Astrocyte (in vitro differentiated cells and primary cell): ENCODE measurements at regions not wholly inside any gene's neighbourhood (a gene's known extent, or its start where the extent isn't known, plus 50 kb on each side); places are given as distances from the start of the nearest gene placed in this dataset.

Experiments used
- EZH2 ChIP-seq: IDR thresholded peaks from 2 replicates; pipeline ENCODE4 v1.6.1; 2012; ENCODE audit warnings: mild to moderate bottlenecking, low read length, inconsistent platforms; ENCODE audit not compliant: insufficient read depth
- TF ChIP-seq, protein P1 (sequence below): IDR thresholded peaks from 2 replicates; pipeline ENCODE4 v1.5.1; 2011; ENCODE audit warnings: low read depth, mild to moderate bottlenecking, inconsistent platforms, low read length, moderate library complexity; ENCODE audit not compliant: insufficient read depth

DNA sequence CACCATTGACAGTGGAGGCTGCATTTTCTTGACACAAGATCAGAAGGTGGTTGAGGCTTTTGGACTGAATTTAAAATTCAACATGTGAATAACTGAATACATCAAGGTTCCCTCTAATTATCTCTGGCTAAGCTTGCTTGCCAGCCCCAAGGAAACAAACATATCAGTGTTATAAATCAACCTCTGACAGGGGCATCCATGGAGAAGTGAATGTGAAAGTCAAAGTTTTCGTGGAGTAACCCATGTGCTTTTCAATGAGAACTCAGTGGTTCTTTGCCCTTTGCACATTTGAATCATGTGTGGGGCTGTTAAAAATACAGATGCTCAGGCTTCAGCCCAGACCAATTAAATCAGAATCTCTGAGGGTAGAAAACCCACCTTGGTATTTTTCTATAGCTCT, 128.9 kb downstream of the LRRC70 start:
- TF ChIP-seq, protein P1, sequence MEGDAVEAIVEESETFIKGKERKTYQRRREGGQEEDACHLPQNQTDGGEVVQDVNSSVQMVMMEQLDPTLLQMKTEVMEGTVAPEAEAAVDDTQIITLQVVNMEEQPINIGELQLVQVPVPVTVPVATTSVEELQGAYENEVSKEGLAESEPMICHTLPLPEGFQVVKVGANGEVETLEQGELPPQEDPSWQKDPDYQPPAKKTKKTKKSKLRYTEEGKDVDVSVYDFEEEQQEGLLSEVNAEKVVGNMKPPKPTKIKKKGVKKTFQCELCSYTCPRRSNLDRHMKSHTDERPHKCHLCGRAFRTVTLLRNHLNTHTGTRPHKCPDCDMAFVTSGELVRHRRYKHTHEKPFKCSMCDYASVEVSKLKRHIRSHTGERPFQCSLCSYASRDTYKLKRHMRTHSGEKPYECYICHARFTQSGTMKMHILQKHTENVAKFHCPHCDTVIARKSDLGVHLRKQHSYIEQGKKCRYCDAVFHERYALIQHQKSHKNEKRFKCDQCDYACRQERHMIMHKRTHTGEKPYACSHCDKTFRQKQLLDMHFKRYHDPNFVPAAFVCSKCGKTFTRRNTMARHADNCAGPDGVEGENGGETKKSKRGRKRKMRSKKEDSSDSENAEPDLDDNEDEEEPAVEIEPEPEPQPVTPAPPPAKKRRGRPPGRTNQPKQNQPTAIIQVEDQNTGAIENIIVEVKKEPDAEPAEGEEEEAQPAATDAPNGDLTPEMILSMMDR, result no peak
- no peak for TF ChIP-seq EZH2
